OCI-LY7 (cell line): ENCODE measurements at regions not wholly inside any gene's neighbourhood (a gene's known extent, or its start where the extent isn't known, plus 50 kb on each side); places are given as distances from the start of the nearest gene placed in this dataset.

Experiments
- BruUV-seq: library from RNA; stranded (reverse); fragments of 400-500 nt; replicated peaks from 2 replicates; lab custom pipeline; 2021; lab: Mats Ljungman, UMichigan
- CTCF ChIA-PET: fragments of 300-600 bp; sonication (Branson Sonifier 250); formaldehyde crosslinking; loops from one replicate; lab custom pipeline; 2022; ENCODE audit warnings: antibody characterized with exemption; ENCODE audit not compliant: unreplicated experiment; lab: Charles Lee
- POLR2A ChIA-PET: fragments of 300-600 bp; sonication (Branson Sonifier 250); formaldehyde crosslinking; loops from one replicate; lab custom pipeline; 2022; ENCODE audit warnings: antibody characterized with exemption; lab: Charles Lee
- DNase-seq: peaks from one replicate; pipeline ENCODE4 v3.0.0-alpha.2; 2015; ENCODE audit warnings: low spot score
- H2AFZ ChIP-seq: fragments of 200-600 bp; sonication (generic), shearing (Covaris generic); 2 replicates; pipeline ENCODE4 v1.6.1; 2014; ENCODE audit warnings: mild to moderate bottlenecking, antibody characterized with exemption, low read length, moderate library complexity
- H3K27ac ChIP-seq: fragments of 200-600 bp; sonication (generic); 2 replicates; pipeline ENCODE4 v1.5.1; 2014; ENCODE audit warnings: mixed run types, low read depth, mild to moderate bottlenecking, moderate library complexity, low read length, inconsistent platforms; ENCODE audit not compliant: poor library complexity, severe bottlenecking
- H3K36me3 ChIP-seq: fragments of 200-600 bp; sonication (generic); 2 replicates; pipeline ENCODE4 v1.6.1; 2014; ENCODE audit warnings: mild to moderate bottlenecking, antibody characterized with exemption, low read length, moderate library complexity, mixed read lengths; ENCODE audit not compliant: insufficient read depth
- H3K4me1 ChIP-seq: fragments of 200-600 bp; sonication (generic); 2 replicates; pipeline ENCODE4 v1.5.1; 2014; ENCODE audit warnings: mild to moderate bottlenecking, low read length; ENCODE audit not compliant: insufficient read depth, poor library complexity, severe bottlenecking
- H3K4me2 ChIP-seq: fragments of 200-600 bp; sonication (generic); 2 replicates; pipeline ENCODE4 v1.6.1; 2014; ENCODE audit warnings: mild to moderate bottlenecking, low read length
- H3K4me3 ChIP-seq: fragments of 200-600 bp; sonication (generic); 2 replicates; pipeline ENCODE4 v1.5.1; 2014; ENCODE audit warnings: mild to moderate bottlenecking, low read depth, low read length; ENCODE audit not compliant: poor library complexity, severe bottlenecking
- H3K79me2 ChIP-seq: fragments of 200-600 bp; sonication (generic); 2 replicates; pipeline ENCODE4 v1.6.1; 2016; ENCODE audit warnings: low read depth, mild to moderate bottlenecking, low read length, moderate library complexity, mixed read lengths; ENCODE audit not compliant: insufficient read depth
- H3K9me2 ChIP-seq: fragments of 200-600 bp; sonication (generic); 2 replicates; pipeline ENCODE4 v1.6.1; 2016; ENCODE audit warnings: mild to moderate bottlenecking, low read length, mixed read lengths; ENCODE audit not compliant: insufficient read depth
- H3K9me3 ChIP-seq: fragments of 200-600 bp; sonication (generic); 2 replicates; pipeline ENCODE4 v1.6.1; 2014; ENCODE audit warnings: mild to moderate bottlenecking, mixed run types, low read length, mixed read lengths
- H4K20me1 ChIP-seq: fragments of 200-600 bp; sonication (generic); 2 replicates; pipeline ENCODE4 v1.6.1; 2014; ENCODE audit warnings: mild to moderate bottlenecking, antibody characterized with exemption, low read length, moderate library complexity, mixed read lengths; ENCODE audit not compliant: insufficient read depth
- CTCF ChIP-seq: fragments of 200-600 bp; sonication (generic); conservative IDR thresholded peaks from 2 replicates; pipeline ENCODE4 v1.5.1; 2014; ENCODE audit warnings: mild to moderate bottlenecking, antibody characterized with exemption, low read length, moderate library complexity, mixed read lengths
- EZH2phosphoT487 ChIP-seq: fragments of 200-600 bp; sonication (generic); IDR thresholded peaks from 2 replicates; pipeline ENCODE4 v1.6.1; 2018; ENCODE audit warnings: low read depth, borderline replicate concordance, mild to moderate bottlenecking, mixed run types, antibody characterized with exemption, low read length, moderate library complexity, mixed read lengths
- intact Hi-C: fragments of 100-400 bp; cut with micrococcal nuclease; formaldehyde crosslinking; loops from one replicate; pipeline ENCODE4 v1.10.0; 2022; ENCODE audit not compliant: unreplicated experiment

GRCh38 chr6:164325168-164325567 lies 910.6 kb downstream of the QKI start:
- H4K20me1 ChIP-seq: no peaks in the 10 kb centered on the region
- POLR2A ChIA-PET: no interaction called here
- no peak overlapping the region for H3K4me3 ChIP-seq
- intact Hi-C loops: no loop called here
- no peaks in the 10 kb centered on the region for H3K9me2 ChIP-seq
- CTCF ChIA-PET: no interaction called here
- no peaks in the 10 kb centered on the region for H3K4me1 ChIP-seq
- TF ChIP-seq CTCF (no peak), EZH2phosphoT487 (no peak)
- H3K36me3 ChIP-seq: no peaks in the 10 kb centered on the region
- no peaks in the 10 kb centered on the region for H3K9me3 ChIP-seq
- DNase-seq: no peak
- H2AFZ ChIP-seq: no peak overlapping the region
- H3K27ac ChIP-seq: no peak overlapping the region
- H3K79me2 ChIP-seq: no peaks in the 10 kb centered on the region
- no peak overlapping the region for H3K4me2 ChIP-seq
- BruUV-seq: no TSS peak

GRCh38 chr6:164322533-164322932 lies 908.0 kb downstream of the QKI start:
- Histone ChIP-seq H2AFZ (no peak overlapping the region), H3K4me3 (no peak overlapping the region), H4K20me1 (no peaks in the 10 kb centered on the region), H3K9me3 (no peaks in the 10 kb centered on the region), H3K9me2 (no peaks in the 10 kb centered on the region), H3K79me2 (no peaks in the 10 kb centered on the region), H3K4me2 (no peak overlapping the region), H3K36me3 (no peaks in the 10 kb centered on the region), H3K27ac (no peak overlapping the region), H3K4me1 (no peaks in the 10 kb centered on the region)
- DNase-seq: no peak
- intact Hi-C loops: no loop called here
- TF ChIP-seq CTCF (no peak), EZH2phosphoT487 (no peak)
- ChIA-PET POLR2A (no interaction called here), CTCF (no interaction called here)
- no TSS peak for BruUV-seq

- H4K20me1 ChIP-seq: no peaks in the 10 kb centered on the region
- H2AFZ ChIP-seq: no peak overlapping the region
- no peak overlapping the region for H3K27ac ChIP-seq
- H3K4me2 ChIP-seq: no peak overlapping the region
- no peaks in the 10 kb centered on the region for H3K9me3 ChIP-seq
- intact Hi-C loops: no loop called here
- no peaks in the 10 kb centered on the region for H3K9me2 ChIP-seq
- TF ChIP-seq CTCF (no peak), EZH2phosphoT487 (no peak)
- H3K4me1 ChIP-seq: no peaks in the 10 kb centered on the region
- CTCF ChIA-PET: no interaction called here
- BruUV-seq: no TSS peak
- no peaks in the 10 kb centered on the region for H3K36me3 ChIP-seq
- no peak overlapping the region for H3K4me3 ChIP-seq
- no peaks in the 10 kb centered on the region for H3K79me2 ChIP-seq
- no peak for DNase-seq
- POLR2A ChIA-PET: interaction anchor here (0.6 to 0.7 kb wide), 2 partner anchors 114 to 434 kb away, joined by 3 read pairs; no protein-coding TSS in a partner anchor
These were observed 906.8 kb downstream of the QKI start for GRCh38 chr6:164321297-164321696.
